CD1c-positive myeloid dendritic cell (primary cell): ENCODE measurements at regions not wholly inside any gene's neighbourhood (a gene's known extent, or its start where the extent isn't known, plus 50 kb on each side); places are given as distances from the start of the nearest gene placed in this dataset.

ENCODE experiments used
- DNase-seq: peaks from one replicate; pipeline ENCODE4 v3.0.0-alpha.2; 2016; ENCODE audit errors: extremely low spot score

- DNase-seq = no peak
Observed at GRCh38 chr20:62545901-62546525, 70.2 kb upstream of the GATA5 start.

DNA sequence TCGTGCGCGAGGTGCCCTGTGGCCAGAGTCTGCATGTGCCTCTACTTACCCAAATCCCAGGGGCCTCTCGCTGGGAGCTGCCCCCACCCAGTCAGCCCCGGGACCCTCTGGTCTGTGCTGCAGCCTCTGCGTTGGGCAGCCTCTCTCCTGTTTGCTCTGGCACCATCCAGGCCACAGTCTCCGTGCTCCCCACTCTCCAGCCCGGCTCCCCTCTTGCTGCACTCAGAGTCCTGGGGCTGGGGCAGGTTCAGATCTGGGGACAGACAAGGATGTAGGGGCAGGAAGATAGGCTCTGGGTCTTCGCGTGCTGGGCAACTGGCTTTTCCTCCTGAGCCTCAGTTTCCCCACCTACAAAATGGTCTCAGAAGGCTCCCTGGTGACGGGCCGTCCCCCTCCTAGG lies 70.8 kb upstream of the GATA5 start:
- DNase-seq = no peak

- no peak for DNase-seq
Observed at GRCh38 chr20:62547364-62547763, 71.6 kb upstream of the GATA5 start.

DNA sequence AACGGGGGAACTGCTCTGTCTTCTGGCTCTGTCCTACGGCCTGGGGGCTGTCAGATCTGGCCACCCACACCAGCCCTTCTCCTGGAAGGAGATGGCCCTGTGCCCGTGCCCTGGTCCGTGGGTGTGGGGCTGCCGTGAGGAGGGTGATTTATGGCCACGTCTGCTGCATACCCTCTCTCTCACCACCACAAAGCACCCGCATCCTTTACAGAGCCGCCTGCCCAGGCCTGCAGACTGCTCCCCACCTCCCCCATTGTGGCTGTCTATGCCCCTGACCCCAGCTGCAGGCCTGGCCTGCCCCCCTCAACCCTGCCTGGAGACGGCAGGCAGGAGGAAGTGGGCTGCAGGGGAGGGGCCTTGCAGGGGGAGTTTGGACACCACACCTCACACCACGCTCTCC lies 72.7 kb upstream of the GATA5 start:
- no peak for DNase-seq

GRCh38 chr20:62549029-62549428 lies 73.2 kb upstream of the GATA5 start:
- no peak for DNase-seq

GRCh38 chr20:62549499-62550086 lies 73.8 kb upstream of the GATA5 start:
- DNase-seq = no peak

DNA sequence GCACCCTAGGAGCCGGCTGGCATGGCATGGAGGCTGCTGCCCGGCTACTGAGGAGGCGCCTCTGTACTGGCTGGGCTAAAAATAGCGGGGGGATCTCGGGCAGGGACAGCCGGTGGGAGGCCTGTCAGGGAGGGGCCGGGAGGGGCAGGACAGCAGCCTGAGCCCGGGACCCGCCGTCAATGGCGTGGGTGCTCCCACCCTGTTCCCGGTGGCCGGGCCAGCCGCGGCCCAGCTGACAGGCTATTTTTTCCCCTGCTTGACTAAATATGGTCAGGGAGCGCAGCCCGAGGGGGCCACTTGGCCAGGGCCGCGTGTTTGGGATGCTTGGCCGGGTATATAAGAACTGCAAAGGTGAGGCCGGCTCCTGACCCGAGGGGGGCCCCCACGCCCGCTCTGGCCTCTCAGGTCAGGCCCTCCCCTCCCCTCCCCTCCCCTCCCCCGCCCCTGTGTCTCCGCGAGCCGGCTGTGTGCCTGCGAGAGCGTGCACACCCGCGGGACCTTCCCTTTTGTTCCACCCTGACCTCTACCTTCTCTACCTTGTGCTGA lies 74.4 kb upstream of the GATA5 start:
- no peak for DNase-seq

DNA sequence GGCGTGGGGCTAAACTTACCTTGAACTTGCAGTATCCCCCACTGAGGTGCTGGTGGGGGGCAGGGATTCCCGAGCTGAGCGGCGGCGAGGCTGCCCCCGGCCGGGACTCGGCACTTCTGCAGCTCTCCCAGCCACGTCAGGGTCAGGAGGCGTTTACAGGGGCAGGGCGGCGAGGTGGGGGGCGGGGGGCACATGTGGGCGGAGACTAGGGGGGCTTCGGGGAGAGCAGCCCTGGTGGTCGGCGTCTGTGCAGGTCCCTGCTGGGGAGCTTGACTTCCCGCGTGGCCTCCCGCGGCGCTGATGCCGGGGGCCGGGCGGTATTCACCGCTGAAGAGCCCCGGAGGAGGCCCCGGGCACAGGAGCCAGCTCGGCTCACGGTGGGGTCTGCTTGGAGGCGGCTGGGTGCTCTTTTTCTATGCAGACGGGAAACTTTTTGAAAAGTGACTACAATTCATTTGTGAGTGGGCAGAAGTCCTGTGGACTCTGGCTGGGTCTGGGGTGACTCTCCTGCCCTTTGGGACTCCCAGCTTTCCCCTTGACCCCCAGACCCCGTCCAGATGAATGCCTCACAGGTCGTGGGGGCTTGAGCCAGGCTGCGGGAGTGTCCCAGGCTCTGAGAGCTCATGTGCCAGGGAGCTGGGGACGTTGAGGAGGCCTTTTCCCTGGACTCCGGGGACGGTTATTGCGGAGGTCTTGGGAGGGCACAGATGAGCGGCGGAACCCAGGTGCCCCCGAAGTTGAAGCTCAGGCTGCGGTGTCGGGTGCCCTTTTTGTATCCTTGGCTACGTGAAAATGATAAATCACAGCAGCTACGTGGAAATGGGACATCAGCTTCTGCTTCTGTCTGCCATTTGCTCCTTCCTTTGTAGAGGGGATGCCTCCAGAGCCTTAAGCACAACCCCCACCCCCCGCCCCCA lies 75.9 kb upstream of the GATA5 start:
- DNase-seq = no peak

GRCh38 chr20:62552613-62553012 lies 76.8 kb upstream of the GATA5 start:
- DNase-seq = no peak

DNA sequence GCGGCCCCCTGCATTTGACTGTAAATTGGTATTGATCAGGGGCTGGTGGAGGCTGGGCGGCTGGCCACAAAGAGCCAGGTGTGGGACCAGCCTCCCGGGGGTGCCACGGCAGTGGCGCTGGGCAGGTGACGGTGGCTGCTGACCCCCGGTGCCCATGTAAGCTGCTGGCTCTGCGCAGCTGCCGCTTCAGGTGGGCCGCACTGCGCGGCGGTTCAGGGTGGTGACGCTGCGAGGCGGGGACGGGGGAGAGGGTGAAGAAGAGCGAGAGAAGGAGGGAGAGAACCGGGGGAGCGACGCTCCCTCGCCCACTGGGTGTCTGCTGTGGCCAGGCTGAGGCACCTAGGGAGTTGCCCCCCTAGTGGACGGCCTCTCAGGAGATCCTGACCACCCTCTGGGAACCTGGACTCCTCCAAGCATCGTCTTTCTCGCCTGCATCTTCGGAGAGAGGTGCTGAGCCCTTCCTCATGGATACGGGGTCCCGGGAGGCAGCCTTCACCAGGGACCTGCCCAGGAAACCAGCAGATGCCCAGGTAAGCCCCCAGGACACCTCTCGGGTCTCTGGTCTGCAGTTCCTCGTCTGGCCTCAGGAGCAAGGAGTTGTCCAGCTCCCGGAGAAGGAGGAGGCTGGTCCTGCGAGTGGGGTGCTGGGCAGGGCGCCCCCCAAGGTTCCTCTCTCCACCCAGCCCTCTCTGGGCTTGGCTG lies 77.5 kb upstream of the GATA5 start:
- DNase-seq = no peak

DNA sequence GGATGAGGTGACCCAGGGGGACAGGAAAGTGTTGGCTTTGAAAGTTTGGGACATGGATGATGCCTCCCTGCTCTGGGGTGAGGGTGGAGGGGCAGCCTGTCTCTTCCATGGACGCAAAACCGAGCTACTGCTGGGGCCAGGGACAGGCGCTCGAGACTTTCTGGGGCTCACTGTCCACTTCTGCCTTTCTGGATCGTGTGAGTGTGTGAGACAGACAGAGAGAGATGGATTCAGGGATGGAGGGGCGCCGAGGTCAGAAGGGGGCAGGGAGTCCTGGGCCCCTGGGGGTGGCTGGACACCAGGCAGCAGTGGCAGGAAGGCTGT lies 78.0 kb upstream of the GATA5 start:
- DNase-seq = no peak

DNA sequence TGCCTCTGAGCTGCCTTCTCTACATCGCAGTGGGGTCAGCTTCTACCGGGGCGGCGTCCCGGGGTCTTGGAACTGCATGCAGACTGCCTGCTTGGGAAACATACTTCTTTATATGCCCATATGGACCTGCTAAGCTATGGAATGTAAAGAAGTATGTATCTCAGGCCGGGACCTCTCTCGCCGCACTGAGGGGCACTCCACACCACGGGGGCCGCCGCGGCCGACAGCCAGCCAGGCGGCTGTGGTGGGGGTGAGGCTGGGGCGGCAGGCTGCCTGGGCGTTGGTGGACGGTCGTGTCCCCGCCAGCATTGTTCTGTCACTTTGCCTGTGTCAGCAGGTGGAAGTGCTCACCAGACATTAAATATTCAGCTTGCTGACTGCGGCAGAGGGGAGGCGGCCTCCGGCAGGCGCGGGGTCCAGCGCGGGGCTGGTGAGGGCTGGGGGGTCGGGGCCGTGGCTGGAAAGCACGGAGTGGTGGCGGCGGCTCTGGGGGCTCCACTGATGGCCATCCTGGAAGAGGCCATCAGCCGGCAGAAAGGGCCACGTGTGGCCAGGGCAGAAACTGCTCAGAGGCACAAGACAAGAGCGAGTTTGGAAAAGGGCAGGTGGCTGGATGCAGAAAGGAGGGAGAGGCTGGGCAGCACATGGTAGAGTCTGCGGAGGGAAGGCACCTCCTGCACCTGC lies 78.6 kb upstream of the GATA5 start:
- no peak for DNase-seq

- no peak for DNase-seq
Observed at GRCh38 chr20:62554898-62555641, 79.3 kb upstream of the GATA5 start.

- DNase-seq = no peak
Observed at GRCh38 chr20:62555642-62556420, 80.0 kb upstream of the GATA5 start.

- no peak for DNase-seq
Observed at GRCh38 chr20:62557462-62557861, 81.7 kb upstream of the GATA5 start.

- DNase-seq = no peak
Observed at GRCh38 chr20:62557999-62558408, 82.2 kb upstream of the GATA5 start.

GRCh38 chr20:62558779-62559178 lies 83.0 kb upstream of the GATA5 start:
- DNase-seq = no peak

GRCh38 chr20:62560162-62560561 lies 82.1 kb upstream of the SLCO4A1 start:
- no peak for DNase-seq

GRCh38 chr20:62561182-62561581 lies 81.1 kb upstream of the SLCO4A1 start:
- no peak for DNase-seq

- DNase-seq = no peak
Observed at GRCh38 chr20:62561948-62562347, 80.4 kb upstream of the SLCO4A1 start.
